H1 (cell line): ENCODE measurements at regions not wholly inside any gene's neighbourhood (a gene's known extent, or its start where the extent isn't known, plus 50 kb on each side); places are given as distances from the start of the nearest gene placed in this dataset.

ENCODE experiments used
- BACH1 ChIP-seq: IDR thresholded peaks from 2 replicates; pipeline ENCODE4 v1.6.1; 2012; ENCODE audit warnings: low read length, improper control_type of control experiment
- KDM1A ChIP-seq: fragments of 200-600, 300-600 bp; sonication (generic); IDR thresholded peaks from 2 replicates; pipeline ENCODE4 v1.7.1; 2016; ENCODE audit warnings: mild to moderate bottlenecking, low read length, borderline replicate concordance
- KDM4A ChIP-seq: IDR thresholded peaks from one replicate; pipeline ENCODE4 v1.7.1; 2012; ENCODE audit warnings: low read depth, mild to moderate bottlenecking, moderate library complexity, low read length, inconsistent platforms; ENCODE audit not compliant: severe bottlenecking
- NANOG ChIP-seq: IDR thresholded peaks from 2 replicates; pipeline ENCODE4 v1.6.1; 2011; ENCODE audit warnings: low read length, low read depth, mild to moderate bottlenecking, inconsistent platforms; ENCODE audit not compliant: insufficient read depth, poor library complexity, severe bottlenecking
- PHF8 ChIP-seq: fragments of 200-600 bp; sonication (generic); conservative IDR thresholded peaks from 2 replicates; pipeline ENCODE4 v1.7.1; 2012; ENCODE audit warnings: low read depth, mild to moderate bottlenecking, inconsistent platforms, low read length, moderate library complexity
- POLR2AphosphoS5 ChIP-seq: IDR thresholded peaks from 2 replicates; pipeline ENCODE4 v1.6.1; 2011; ENCODE audit warnings: low read depth, low read length
- POU5F1 ChIP-seq: IDR thresholded peaks from 2 replicates; pipeline ENCODE4 v1.6.1; 2011; ENCODE audit warnings: low read depth, mild to moderate bottlenecking, low read length, moderate library complexity
- SAP30 ChIP-seq: fragments of 300-600 bp; sonication (generic); IDR thresholded peaks from 2 replicates; pipeline ENCODE4 v1.7.1; 2012; ENCODE audit warnings: low read length, moderate library complexity, mild to moderate bottlenecking, inconsistent platforms; ENCODE audit not compliant: insufficient read depth, insufficient replicate concordance
- TF ChIP-seq, protein P1 (sequence below): fragments of 300-600 bp; sonication (generic); IDR thresholded peaks from 2 replicates; pipeline ENCODE4 v1.7.1; 2012; ENCODE audit warnings: low read length, moderate library complexity, mild to moderate bottlenecking, inconsistent platforms; ENCODE audit not compliant: insufficient replicate concordance
- TF ChIP-seq, protein P2 (sequence below): IDR thresholded peaks from 2 replicates; pipeline ENCODE4 v1.6.1; 2012; ENCODE audit warnings: low read length, inconsistent platforms

DNA sequence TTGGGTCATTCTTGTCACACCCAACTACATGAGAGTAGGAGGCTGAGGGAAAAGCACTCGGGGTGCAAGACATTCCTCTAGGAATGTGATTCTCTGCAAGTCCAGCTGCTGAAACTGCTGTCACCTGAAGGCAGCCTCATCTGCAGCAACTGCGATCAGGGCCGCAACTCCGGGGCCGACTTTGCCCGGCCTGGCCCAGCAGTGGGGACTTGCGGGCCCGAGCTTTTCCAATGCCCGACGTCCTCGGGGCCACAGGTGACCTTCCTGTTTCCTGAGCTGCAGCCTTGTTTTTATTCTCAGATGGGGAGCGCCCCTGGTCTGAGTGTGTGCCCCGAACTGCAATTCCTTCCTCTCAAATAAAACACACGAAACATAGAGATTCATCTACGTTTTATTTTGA lies 104.7 kb upstream of the NKX1-1 start (continued):
- TF ChIP-seq, protein P1, sequence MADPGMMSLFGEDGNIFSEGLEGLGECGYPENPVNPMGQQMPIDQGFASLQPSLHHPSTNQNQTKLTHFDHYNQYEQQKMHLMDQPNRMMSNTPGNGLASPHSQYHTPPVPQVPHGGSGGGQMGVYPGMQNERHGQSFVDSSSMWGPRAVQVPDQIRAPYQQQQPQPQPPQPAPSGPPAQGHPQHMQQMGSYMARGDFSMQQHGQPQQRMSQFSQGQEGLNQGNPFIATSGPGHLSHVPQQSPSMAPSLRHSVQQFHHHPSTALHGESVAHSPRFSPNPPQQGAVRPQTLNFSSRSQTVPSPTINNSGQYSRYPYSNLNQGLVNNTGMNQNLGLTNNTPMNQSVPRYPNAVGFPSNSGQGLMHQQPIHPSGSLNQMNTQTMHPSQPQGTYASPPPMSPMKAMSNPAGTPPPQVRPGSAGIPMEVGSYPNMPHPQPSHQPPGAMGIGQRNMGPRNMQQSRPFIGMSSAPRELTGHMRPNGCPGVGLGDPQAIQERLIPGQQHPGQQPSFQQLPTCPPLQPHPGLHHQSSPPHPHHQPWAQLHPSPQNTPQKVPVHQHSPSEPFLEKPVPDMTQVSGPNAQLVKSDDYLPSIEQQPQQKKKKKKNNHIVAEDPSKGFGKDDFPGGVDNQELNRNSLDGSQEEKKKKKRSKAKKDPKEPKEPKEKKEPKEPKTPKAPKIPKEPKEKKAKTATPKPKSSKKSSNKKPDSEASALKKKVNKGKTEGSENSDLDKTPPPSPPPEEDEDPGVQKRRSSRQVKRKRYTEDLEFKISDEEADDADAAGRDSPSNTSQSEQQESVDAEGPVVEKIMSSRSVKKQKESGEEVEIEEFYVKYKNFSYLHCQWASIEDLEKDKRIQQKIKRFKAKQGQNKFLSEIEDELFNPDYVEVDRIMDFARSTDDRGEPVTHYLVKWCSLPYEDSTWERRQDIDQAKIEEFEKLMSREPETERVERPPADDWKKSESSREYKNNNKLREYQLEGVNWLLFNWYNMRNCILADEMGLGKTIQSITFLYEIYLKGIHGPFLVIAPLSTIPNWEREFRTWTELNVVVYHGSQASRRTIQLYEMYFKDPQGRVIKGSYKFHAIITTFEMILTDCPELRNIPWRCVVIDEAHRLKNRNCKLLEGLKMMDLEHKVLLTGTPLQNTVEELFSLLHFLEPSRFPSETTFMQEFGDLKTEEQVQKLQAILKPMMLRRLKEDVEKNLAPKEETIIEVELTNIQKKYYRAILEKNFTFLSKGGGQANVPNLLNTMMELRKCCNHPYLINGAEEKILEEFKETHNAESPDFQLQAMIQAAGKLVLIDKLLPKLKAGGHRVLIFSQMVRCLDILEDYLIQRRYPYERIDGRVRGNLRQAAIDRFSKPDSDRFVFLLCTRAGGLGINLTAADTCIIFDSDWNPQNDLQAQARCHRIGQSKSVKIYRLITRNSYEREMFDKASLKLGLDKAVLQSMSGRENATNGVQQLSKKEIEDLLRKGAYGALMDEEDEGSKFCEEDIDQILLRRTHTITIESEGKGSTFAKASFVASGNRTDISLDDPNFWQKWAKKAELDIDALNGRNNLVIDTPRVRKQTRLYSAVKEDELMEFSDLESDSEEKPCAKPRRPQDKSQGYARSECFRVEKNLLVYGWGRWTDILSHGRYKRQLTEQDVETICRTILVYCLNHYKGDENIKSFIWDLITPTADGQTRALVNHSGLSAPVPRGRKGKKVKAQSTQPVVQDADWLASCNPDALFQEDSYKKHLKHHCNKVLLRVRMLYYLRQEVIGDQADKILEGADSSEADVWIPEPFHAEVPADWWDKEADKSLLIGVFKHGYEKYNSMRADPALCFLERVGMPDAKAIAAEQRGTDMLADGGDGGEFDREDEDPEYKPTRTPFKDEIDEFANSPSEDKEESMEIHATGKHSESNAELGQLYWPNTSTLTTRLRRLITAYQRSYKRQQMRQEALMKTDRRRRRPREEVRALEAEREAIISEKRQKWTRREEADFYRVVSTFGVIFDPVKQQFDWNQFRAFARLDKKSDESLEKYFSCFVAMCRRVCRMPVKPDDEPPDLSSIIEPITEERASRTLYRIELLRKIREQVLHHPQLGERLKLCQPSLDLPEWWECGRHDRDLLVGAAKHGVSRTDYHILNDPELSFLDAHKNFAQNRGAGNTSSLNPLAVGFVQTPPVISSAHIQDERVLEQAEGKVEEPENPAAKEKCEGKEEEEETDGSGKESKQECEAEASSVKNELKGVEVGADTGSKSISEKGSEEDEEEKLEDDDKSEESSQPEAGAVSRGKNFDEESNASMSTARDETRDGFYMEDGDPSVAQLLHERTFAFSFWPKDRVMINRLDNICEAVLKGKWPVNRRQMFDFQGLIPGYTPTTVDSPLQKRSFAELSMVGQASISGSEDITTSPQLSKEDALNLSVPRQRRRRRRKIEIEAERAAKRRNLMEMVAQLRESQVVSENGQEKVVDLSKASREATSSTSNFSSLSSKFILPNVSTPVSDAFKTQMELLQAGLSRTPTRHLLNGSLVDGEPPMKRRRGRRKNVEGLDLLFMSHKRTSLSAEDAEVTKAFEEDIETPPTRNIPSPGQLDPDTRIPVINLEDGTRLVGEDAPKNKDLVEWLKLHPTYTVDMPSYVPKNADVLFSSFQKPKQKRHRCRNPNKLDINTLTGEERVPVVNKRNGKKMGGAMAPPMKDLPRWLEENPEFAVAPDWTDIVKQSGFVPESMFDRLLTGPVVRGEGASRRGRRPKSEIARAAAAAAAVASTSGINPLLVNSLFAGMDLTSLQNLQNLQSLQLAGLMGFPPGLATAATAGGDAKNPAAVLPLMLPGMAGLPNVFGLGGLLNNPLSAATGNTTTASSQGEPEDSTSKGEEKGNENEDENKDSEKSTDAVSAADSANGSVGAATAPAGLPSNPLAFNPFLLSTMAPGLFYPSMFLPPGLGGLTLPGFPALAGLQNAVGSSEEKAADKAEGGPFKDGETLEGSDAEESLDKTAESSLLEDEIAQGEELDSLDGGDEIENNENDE = no peak
- no peak for TF ChIP-seq KDM4A
- TF ChIP-seq, protein P2, sequence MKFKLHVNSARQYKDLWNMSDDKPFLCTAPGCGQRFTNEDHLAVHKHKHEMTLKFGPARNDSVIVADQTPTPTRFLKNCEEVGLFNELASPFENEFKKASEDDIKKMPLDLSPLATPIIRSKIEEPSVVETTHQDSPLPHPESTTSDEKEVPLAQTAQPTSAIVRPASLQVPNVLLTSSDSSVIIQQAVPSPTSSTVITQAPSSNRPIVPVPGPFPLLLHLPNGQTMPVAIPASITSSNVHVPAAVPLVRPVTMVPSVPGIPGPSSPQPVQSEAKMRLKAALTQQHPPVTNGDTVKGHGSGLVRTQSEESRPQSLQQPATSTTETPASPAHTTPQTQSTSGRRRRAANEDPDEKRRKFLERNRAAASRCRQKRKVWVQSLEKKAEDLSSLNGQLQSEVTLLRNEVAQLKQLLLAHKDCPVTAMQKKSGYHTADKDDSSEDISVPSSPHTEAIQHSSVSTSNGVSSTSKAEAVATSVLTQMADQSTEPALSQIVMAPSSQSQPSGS = no peak
- no peak for TF ChIP-seq BACH1
- no peak for TF ChIP-seq SAP30
- TF ChIP-seq POU5F1 = no peak
- no peak for TF ChIP-seq NANOG
- TF ChIP-seq POLR2AphosphoS5 = no peak
- TF ChIP-seq KDM1A = no peak
- TF ChIP-seq PHF8 = no peak
